DND-41 (cell line): ENCODE measurements at regions not wholly inside any gene's neighbourhood (a gene's known extent, or its start where the extent isn't known, plus 50 kb on each side); places are given as distances from the start of the nearest gene placed in this dataset.

Experiments used
- EZH2 ChIP-seq: IDR thresholded peaks from 3 replicates; pipeline ENCODE4 v1.6.1; 2012; ENCODE audit warnings: borderline replicate concordance, low read depth, mild to moderate bottlenecking, moderate library complexity, low read length, inconsistent platforms; ENCODE audit not compliant: severe bottlenecking
- TF ChIP-seq, protein P1 (sequence below): IDR thresholded peaks from 2 replicates; pipeline ENCODE4 v1.5.1; 2012; ENCODE audit warnings: borderline replicate concordance, low read length, moderate library complexity, mild to moderate bottlenecking; ENCODE audit not compliant: poor library complexity, severe bottlenecking; ENCODE audit errors: extremely low read depth

- TF ChIP-seq, protein P1, sequence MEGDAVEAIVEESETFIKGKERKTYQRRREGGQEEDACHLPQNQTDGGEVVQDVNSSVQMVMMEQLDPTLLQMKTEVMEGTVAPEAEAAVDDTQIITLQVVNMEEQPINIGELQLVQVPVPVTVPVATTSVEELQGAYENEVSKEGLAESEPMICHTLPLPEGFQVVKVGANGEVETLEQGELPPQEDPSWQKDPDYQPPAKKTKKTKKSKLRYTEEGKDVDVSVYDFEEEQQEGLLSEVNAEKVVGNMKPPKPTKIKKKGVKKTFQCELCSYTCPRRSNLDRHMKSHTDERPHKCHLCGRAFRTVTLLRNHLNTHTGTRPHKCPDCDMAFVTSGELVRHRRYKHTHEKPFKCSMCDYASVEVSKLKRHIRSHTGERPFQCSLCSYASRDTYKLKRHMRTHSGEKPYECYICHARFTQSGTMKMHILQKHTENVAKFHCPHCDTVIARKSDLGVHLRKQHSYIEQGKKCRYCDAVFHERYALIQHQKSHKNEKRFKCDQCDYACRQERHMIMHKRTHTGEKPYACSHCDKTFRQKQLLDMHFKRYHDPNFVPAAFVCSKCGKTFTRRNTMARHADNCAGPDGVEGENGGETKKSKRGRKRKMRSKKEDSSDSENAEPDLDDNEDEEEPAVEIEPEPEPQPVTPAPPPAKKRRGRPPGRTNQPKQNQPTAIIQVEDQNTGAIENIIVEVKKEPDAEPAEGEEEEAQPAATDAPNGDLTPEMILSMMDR: no peak
- TF ChIP-seq EZH2: no peak
Observed at GRCh38 chr18:31250902-31251301, 67.1 kb upstream of the DSG1 start.
